ENCODE measurements at regions not wholly inside any gene's neighbourhood (a gene's known extent, or its start where the extent isn't known, plus 50 kb on each side); places are given as distances from the start of the nearest gene placed in this dataset.

DNA sequence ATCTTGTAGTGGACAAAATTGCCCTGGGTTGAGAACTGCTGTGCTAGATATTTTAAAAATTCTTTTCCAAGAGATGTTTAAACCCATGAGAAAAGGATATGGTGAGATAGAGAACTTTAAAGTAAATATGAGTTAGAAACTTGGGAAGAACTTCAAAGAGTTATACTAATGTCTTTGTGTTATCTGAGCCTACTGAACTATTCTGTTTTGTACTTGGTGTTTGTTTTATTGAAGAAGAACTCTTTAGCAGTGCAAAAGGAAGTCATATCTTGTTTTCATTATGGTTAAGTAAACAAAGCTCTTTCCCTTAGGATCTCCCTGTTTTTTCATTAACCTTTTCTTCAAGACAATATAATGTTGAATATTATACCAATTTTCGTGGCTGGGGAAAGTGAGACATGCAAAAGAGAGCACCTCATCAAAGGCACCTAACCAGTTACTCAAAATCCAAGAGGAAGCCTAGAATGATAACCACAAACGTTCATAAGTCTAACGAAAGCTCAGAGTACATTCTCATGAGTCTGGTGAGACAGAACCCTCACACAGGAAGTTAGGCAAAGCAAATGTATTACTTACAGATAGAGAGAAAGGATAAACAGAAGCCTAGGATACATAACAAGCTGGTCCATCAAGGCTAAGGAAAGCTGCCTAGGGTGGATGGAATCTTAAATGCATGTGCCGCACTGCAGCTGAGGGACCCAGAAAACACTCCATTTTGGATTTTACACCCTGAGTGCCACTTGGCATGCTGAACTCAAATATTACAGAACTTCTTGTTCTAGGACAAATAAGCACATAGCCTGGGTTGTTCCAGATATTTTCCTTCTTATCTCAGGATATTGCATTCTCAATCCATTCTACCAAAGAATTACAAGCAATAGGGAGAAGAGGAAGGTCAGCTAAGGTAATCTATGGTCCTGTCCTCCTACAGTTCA lies 112.5 kb upstream of the ANO3 start:
- no peak overlapping the region for H3K27ac ChIP-seq
- no peaks in the 10 kb centered on the region for H3K36me3 ChIP-seq
- H3K9me3 ChIP-seq: no peaks in the 10 kb centered on the region
- H3K4me1 ChIP-seq: no peaks in the 10 kb centered on the region
- no peaks in the 10 kb centered on the region for H3K27me3 ChIP-seq
- no peak for DNase-seq (ENCODE audit: extremely low spot score in 2 of 2)
- TF ChIP-seq POLR2A (IDR thresholded peaks at IDR 0.05) (no peak), POLR2AphosphoS5 (IDR thresholded peaks at IDR 0.05; ENCODE audit: insufficient read depth in 1 of 2, low read depth in 1 of 2) (no peak)
- TF ChIP-seq, protein P1, sequence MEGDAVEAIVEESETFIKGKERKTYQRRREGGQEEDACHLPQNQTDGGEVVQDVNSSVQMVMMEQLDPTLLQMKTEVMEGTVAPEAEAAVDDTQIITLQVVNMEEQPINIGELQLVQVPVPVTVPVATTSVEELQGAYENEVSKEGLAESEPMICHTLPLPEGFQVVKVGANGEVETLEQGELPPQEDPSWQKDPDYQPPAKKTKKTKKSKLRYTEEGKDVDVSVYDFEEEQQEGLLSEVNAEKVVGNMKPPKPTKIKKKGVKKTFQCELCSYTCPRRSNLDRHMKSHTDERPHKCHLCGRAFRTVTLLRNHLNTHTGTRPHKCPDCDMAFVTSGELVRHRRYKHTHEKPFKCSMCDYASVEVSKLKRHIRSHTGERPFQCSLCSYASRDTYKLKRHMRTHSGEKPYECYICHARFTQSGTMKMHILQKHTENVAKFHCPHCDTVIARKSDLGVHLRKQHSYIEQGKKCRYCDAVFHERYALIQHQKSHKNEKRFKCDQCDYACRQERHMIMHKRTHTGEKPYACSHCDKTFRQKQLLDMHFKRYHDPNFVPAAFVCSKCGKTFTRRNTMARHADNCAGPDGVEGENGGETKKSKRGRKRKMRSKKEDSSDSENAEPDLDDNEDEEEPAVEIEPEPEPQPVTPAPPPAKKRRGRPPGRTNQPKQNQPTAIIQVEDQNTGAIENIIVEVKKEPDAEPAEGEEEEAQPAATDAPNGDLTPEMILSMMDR (IDR thresholded peaks at IDR 0.05): no peak
- intact Hi-C loops (cut with DNase I): no loop called here
- no peak overlapping the region for H3K4me3 ChIP-seq

DNA sequence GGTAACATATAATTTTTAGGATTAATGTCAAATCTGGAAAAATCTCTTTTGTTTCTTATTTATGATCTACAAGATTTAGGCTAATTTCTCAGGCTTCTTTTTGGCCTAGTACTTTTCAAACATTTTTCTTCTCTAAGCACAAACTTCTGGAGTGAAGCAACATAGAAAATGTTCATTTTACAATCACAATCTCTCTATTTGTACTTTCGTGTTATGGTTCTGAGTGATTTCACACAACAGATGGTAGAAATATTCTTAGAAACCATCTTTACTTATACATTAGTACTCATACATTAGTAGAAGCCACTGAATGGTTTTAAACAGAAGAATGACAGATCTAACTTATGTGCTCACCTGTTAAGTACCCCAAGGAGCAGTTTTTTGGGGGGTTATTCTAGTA lies 106.3 kb upstream of the ANO3 start:
- Histone ChIP-seq H3K36me3 (no peaks in the 10 kb centered on the region), H3K27me3 (no peaks in the 10 kb centered on the region), H3K27ac (no peak overlapping the region), H3K9me3 (no peaks in the 10 kb centered on the region), H3K4me3 (no peak overlapping the region), H3K4me1 (no peaks in the 10 kb centered on the region)
- no peak for DNase-seq (ENCODE audit: extremely low spot score in 2 of 2)
- intact Hi-C loops (cut with DNase I): loop anchor here (5.0 kb wide), 1 partner anchor 57 kb away; no protein-coding TSS in a partner anchor
- TF ChIP-seq, protein P1 (IDR thresholded peaks at IDR 0.05): no peak
- TF ChIP-seq POLR2AphosphoS5 (IDR thresholded peaks at IDR 0.05; ENCODE audit: insufficient read depth in 1 of 2, low read depth in 1 of 2) (no peak), POLR2A (IDR thresholded peaks at IDR 0.05) (no peak)

DNA sequence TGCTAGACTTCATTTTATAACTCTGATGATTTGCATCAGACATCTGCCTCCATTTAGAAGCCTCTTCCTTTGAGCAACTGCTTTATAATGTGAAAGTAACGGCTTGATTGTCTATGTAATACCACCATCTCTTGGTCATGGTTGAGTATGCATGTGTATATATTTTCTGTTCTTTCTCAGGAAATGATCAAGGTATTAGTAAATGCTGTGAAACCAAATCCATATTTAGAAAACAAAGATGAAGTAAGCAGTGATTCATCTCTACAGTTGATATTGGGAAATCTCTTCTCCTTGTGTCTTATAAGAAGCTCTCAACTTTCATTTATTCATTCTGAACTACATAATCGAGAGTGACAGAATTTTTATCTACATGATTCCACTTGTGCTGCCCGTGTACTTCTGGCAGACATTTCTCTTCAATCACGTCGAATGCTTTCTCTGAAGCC lies 104.6 kb upstream of the ANO3 start:
- intact Hi-C loops (cut with DNase I): loop anchor here (5.0 kb wide), 1 partner anchor 55 kb away; no protein-coding TSS in a partner anchor
- Histone ChIP-seq H3K27me3 (no peaks in the 10 kb centered on the region), H3K36me3 (no peaks in the 10 kb centered on the region), H3K4me1 (no peaks in the 10 kb centered on the region), H3K9me3 (no peaks in the 10 kb centered on the region), H3K4me3 (no peak overlapping the region), H3K27ac (no peak overlapping the region)
- TF ChIP-seq POLR2AphosphoS5 (IDR thresholded peaks at IDR 0.05; ENCODE audit: insufficient read depth in 1 of 2, low read depth in 1 of 2): no peak
- TF ChIP-seq, protein P1 (IDR thresholded peaks at IDR 0.05): peak in 1 of 3 experiments; percentile 47
- TF ChIP-seq POLR2A (IDR thresholded peaks at IDR 0.05): no peak
- no peak for DNase-seq (ENCODE audit: extremely low spot score in 2 of 2)

DNA sequence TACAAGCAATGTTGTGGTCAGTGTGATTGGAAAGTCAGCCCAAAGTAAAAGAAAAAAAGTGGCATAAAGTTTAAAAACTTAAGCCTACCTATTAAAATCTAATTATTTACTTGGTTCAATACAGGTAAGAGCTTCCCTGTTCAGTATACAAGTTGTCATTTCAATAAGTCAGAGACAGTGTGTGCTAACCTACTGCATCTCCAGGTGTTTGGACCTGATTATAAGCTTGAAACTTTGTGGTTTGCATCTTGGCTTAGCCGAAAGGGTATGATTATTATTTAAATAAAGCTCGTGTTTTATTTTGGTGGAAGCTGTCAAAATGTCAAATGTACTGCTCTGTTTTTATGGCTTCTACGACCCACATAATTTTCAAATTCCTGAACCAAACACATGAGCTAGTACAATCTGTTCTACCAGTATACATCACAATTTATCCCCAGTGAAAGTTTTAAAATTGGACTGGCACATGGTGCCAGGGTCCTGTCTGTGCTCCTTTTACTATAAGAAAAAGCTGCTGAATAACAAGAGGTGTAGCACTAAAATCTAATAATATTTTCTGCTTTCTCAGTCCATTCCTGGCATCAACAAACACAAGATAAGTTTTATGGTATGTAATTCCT lies 103.9 kb upstream of the ANO3 start:
- TF ChIP-seq, protein P1 (IDR thresholded peaks at IDR 0.05): no peak
- TF ChIP-seq POLR2A (IDR thresholded peaks at IDR 0.05) (no peak), POLR2AphosphoS5 (IDR thresholded peaks at IDR 0.05; ENCODE audit: insufficient read depth in 1 of 2, low read depth in 1 of 2) (no peak)
- no peak overlapping the region for H3K4me3 ChIP-seq
- DNase-seq (ENCODE audit: extremely low spot score in 2 of 2): no peak
- intact Hi-C loops (cut with DNase I): loop anchor here (5.0 kb wide), 1 partner anchor 54 kb away; no protein-coding TSS in a partner anchor
- no peaks in the 10 kb centered on the region for H3K36me3 ChIP-seq
- no peak overlapping the region for H3K27ac ChIP-seq
- no peaks in the 10 kb centered on the region for H3K27me3 ChIP-seq
- no peaks in the 10 kb centered on the region for H3K4me1 ChIP-seq
- no peaks in the 10 kb centered on the region for H3K9me3 ChIP-seq

Measured in vagina (tissue), 2 donors.